Ovary (tissue), 3 donors: ENCODE measurements at regions not wholly inside any gene's neighbourhood (a gene's known extent, or its start where the extent isn't known, plus 50 kb on each side); places are given as distances from the start of the nearest gene placed in this dataset.

Experiments
- EP300 ChIP-seq: sonication (generic); formaldehyde crosslinking; IDR thresholded peaks from one replicate; pipeline ENCODE4 v1.6.1; 2017; ENCODE audit warnings: antibody characterized with exemption
- POLR2A ChIP-seq: fragments of 450-650 bp; IDR thresholded peaks from one replicate; pipeline ENCODE4 v1.6.1; 2017; ENCODE audit warnings: antibody characterized with exemption, mild to moderate bottlenecking, moderate library complexity
- TF ChIP-seq, protein P1 (sequence below), 3 donors: fragments of 450-650 bp in 2 of 3; fragments of 200-600 bp in 1 of 3; IDR thresholded peaks; one replicate each; pipeline versions ENCODE4 v1.5.1 to v1.8.0; 2016 to 2022; ENCODE audit warnings: antibody characterized with exemption in 3 of 3, mild to moderate bottlenecking in 1 of 3
- donor health status: DM: no; HTN: no; CAD: no.

DNA sequence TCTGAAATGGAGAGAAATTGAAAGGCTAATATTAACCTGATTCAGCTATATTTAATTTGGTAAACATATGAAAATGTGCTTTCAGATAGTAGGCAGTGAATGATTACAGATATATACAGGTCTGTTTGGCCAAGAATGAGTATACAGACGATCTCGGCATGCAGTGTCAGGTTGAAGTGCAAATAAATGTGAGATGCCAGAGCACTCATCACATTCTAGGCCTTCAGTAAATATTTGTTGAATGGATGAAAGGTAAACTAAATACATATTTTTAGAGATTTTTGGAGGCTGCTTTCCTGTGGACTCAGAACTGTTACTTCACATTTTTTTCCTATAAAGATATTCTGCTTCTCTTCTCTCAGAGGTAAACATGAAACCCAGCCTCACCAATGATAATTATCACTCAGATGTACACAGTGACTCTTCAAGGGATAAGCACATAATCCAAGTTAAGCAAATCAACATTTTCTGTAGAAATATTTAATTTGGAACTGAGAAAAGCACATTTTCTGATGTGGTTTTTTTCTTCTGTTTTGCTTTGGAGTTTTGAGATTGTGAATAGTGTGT, 702.9 kb downstream of the BRINP3 start:
- TF ChIP-seq, protein P1, sequence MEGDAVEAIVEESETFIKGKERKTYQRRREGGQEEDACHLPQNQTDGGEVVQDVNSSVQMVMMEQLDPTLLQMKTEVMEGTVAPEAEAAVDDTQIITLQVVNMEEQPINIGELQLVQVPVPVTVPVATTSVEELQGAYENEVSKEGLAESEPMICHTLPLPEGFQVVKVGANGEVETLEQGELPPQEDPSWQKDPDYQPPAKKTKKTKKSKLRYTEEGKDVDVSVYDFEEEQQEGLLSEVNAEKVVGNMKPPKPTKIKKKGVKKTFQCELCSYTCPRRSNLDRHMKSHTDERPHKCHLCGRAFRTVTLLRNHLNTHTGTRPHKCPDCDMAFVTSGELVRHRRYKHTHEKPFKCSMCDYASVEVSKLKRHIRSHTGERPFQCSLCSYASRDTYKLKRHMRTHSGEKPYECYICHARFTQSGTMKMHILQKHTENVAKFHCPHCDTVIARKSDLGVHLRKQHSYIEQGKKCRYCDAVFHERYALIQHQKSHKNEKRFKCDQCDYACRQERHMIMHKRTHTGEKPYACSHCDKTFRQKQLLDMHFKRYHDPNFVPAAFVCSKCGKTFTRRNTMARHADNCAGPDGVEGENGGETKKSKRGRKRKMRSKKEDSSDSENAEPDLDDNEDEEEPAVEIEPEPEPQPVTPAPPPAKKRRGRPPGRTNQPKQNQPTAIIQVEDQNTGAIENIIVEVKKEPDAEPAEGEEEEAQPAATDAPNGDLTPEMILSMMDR (IDR thresholded peaks at IDR 0.05) = no peak
- TF ChIP-seq POLR2A = no peak
- no peak for TF ChIP-seq EP300
